GM23338 (cell line): ENCODE measurements at regions not wholly inside any gene's neighbourhood (a gene's known extent, or its start where the extent isn't known, plus 50 kb on each side); places are given as distances from the start of the nearest gene placed in this dataset.

Source experiments
- CREB1 ChIP-seq: fragments of 250-450 bp; sonication (Bioruptor Pico); IDR thresholded peaks from 2 replicates; pipeline ENCODE4 v1.5.0; 2020; ENCODE audit warnings: low read depth, mild to moderate bottlenecking, moderate library complexity
- CTCF ChIP-seq, 2 experiments: fragments of 200-600 bp in 1 of 2; sonication (generic) in 1 of 2; conservative IDR thresholded peaks; 2 replicates each; pipeline versions ENCODE4 v1.5.1 to v1.6.1; 2016 to 2017; ENCODE audit warnings: antibody characterized with exemption in 2 of 2, low read depth in 2 of 2, mild to moderate bottlenecking in 2 of 2, moderate library complexity in 1 of 2
- EZH2 ChIP-seq: fragments of 200-600 bp; sonication (generic); IDR thresholded peaks from one replicate; pipeline ENCODE4 v1.8.0; 2017; ENCODE audit warnings: antibody characterized with exemption, mild to moderate bottlenecking, low read depth; ENCODE audit not compliant: unreplicated experiment
- EZH2phosphoT487 ChIP-seq: fragments of 200-600 bp; sonication (generic); IDR thresholded peaks from one replicate; pipeline ENCODE4 v1.8.1; 2018; ENCODE audit warnings: antibody characterized with exemption; ENCODE audit not compliant: unreplicated experiment
- POLR2AphosphoS5 ChIP-seq: IDR thresholded peaks from 2 replicates; pipeline ENCODE4 v1.6.1; 2016; ENCODE audit warnings: antibody characterized with exemption, low read depth
- REST ChIP-seq: IDR thresholded peaks from one replicate; pipeline ENCODE4 v1.6.1; 2018; ENCODE audit warnings: antibody characterized with exemption; ENCODE audit not compliant: unreplicated experiment
- STAT1 ChIP-seq: IDR thresholded peaks from one replicate; pipeline ENCODE4 v1.6.1; 2016; ENCODE audit warnings: antibody characterized with exemption; ENCODE audit not compliant: unreplicated experiment
- ZNF462 ChIP-seq: fragments of 250-450 bp; sonication (Bioruptor Pico); IDR thresholded peaks from 2 replicates; pipeline ENCODE4 v1.5.0; 2020; ENCODE audit warnings: mild to moderate bottlenecking, moderate library complexity

- TF ChIP-seq CTCF (conservative IDR thresholded peaks at IDR 0.05; ENCODE audit: low read depth in 2 of 2) (no peak), POLR2AphosphoS5 (no peak), EZH2phosphoT487 (no peak), STAT1 (no peak), EZH2 (no peak), REST (no peak), ZNF462 (no peak), CREB1 (CRISPR knock-in tag) (no peak)
These were observed 630.3 kb upstream of the KLHL4 start for GRCh38 chrX:86887341-86887740.
